IMR-90 (cell line): ENCODE measurements at regions not wholly inside any gene's neighbourhood (a gene's known extent, or its start where the extent isn't known, plus 50 kb on each side); places are given as distances from the start of the nearest gene placed in this dataset.

Experiments used
- ATAC-seq: fragments of 200-7000 bp; cut with Tn5 transposase; 2 replicates; pipeline ENCODE4 v1.9.1; 2020; ENCODE audit warnings: low read depth, mild to moderate bottlenecking, moderate library complexity
- BruUV-seq: library from RNA; stranded (reverse); fragments of 400-500 nt; replicated peaks from 2 replicates; lab custom pipeline; 2021; lab: Mats Ljungman, UMichigan
- CTCF ChIA-PET: fragments of 300-600 bp; formaldehyde crosslinking; extraction: SDS; loops from one replicate; lab custom pipeline; 2021; ENCODE audit warnings: antibody characterized with exemption; lab: Yijun Ruan, JAX
- POLR2A ChIA-PET: fragments of 300-600 bp; sonication (Branson Sonifier 250); formaldehyde crosslinking; loops from one replicate; lab custom pipeline; 2022; ENCODE audit warnings: antibody characterized with exemption; ENCODE audit not compliant: unreplicated experiment; lab: Charles Lee
- DNase-seq: peaks from one replicate; pipeline ENCODE4 v3.0.0; 2013
- H2AFZ ChIP-seq: replicated peaks from 2 replicates; pipeline ENCODE3; 2013; ENCODE audit warnings: low read length, mild to moderate bottlenecking; ENCODE audit not compliant: poor library complexity
- H2AK5ac ChIP-seq: 2 replicates; pipeline ENCODE4 v1.6.1; 2013; ENCODE audit warnings: low read depth, low read length, inconsistent platforms
- H2AK9ac ChIP-seq: replicated peaks from 2 replicates; pipeline ENCODE3; 2013; ENCODE audit warnings: mild to moderate bottlenecking, low read depth, low read length, moderate library complexity; ENCODE audit not compliant: poor library complexity
- H2BK120ac ChIP-seq: 2 replicates; pipeline ENCODE4 v1.6.1; 2013; ENCODE audit warnings: low read depth, low read length, inconsistent platforms
- H2BK15ac ChIP-seq: 3 replicates; pipeline ENCODE4 v1.6.1; 2013; ENCODE audit warnings: low read depth, low read length, inconsistent platforms
- H2BK20ac ChIP-seq: 2 replicates; pipeline ENCODE4 v1.6.1; 2013; ENCODE audit warnings: low read depth, mild to moderate bottlenecking, inconsistent platforms, low read length, moderate library complexity
- H2BK5ac ChIP-seq: 2 replicates; pipeline ENCODE4 v1.6.1; 2013; ENCODE audit warnings: mild to moderate bottlenecking, low read depth, low read length, inconsistent platforms; ENCODE audit not compliant: poor library complexity, severe bottlenecking
- H3K14ac ChIP-seq: replicated peaks from 2 replicates; pipeline ENCODE4 v1.6.1; 2013; ENCODE audit warnings: low read depth, low read length, inconsistent platforms
- H3K18ac ChIP-seq: 2 replicates; pipeline ENCODE4 v1.6.1; 2013; ENCODE audit warnings: low read depth, low read length, control low read depth
- H3K23ac ChIP-seq: 2 replicates; pipeline ENCODE4 v1.6.1; 2013; ENCODE audit warnings: low read depth, low read length, inconsistent platforms
- H3K27ac ChIP-seq: 2 replicates; pipeline ENCODE4 v1.5.1; 2013; ENCODE audit warnings: mild to moderate bottlenecking, control low read depth, low read length; ENCODE audit not compliant: insufficient read depth
- H3K27me3 ChIP-seq: 2 replicates; pipeline ENCODE4 v1.6.1; 2013; ENCODE audit warnings: low read length; ENCODE audit not compliant: control insufficient read depth, insufficient read depth
- H3K36me3 ChIP-seq: 2 replicates; pipeline ENCODE4 v1.6.1; 2013; ENCODE audit warnings: low read length, mixed read lengths; ENCODE audit not compliant: control insufficient read depth, insufficient read depth
- H3K4ac ChIP-seq: 2 replicates; pipeline ENCODE4 v1.6.1; 2013; ENCODE audit warnings: low read depth, low read length, inconsistent platforms
- H3K4me1 ChIP-seq: 2 replicates; pipeline ENCODE4 v1.6.1; 2013; ENCODE audit warnings: low read length, mixed read lengths; ENCODE audit not compliant: control insufficient read depth, insufficient read depth
- H3K4me2 ChIP-seq: 2 replicates; pipeline ENCODE4 v1.6.1; 2013; ENCODE audit warnings: low read depth, mild to moderate bottlenecking, control low read depth, low read length, moderate library complexity
- H3K4me3 ChIP-seq: 2 replicates; pipeline ENCODE4 v1.5.1; 2013; ENCODE audit warnings: low read depth, mild to moderate bottlenecking, control low read depth, low read length, moderate library complexity; ENCODE audit not compliant: insufficient read depth
- H3K56ac ChIP-seq: 2 replicates; pipeline ENCODE4 v1.6.1; 2013; ENCODE audit warnings: low read length, inconsistent platforms; ENCODE audit not compliant: insufficient read depth; ENCODE audit errors: extremely low read depth
- H3K79me1 ChIP-seq, 2 experiments: 2 replicates each; pipeline ENCODE4 v1.6.1; 2013; ENCODE audit warnings: low read length in 2 of 2, inconsistent platforms in 1 of 2, low read depth in 1 of 2
- H3K9ac ChIP-seq: 2 replicates; pipeline ENCODE4 v1.6.1; 2013; ENCODE audit warnings: low read depth, low read length, control low read depth
- H3K9me1 ChIP-seq: 2 replicates; pipeline ENCODE4 v1.6.1; 2013; ENCODE audit warnings: low read length, inconsistent platforms; ENCODE audit not compliant: insufficient read depth
- H3K9me3 ChIP-seq: 2 replicates; pipeline ENCODE4 v1.6.1; 2013; ENCODE audit warnings: low read length; ENCODE audit not compliant: control insufficient read depth, insufficient read depth
- H4K20me1 ChIP-seq: 2 replicates; pipeline ENCODE4 v1.6.1; 2013; ENCODE audit warnings: low read length, inconsistent platforms; ENCODE audit not compliant: insufficient read depth
- H4K5ac ChIP-seq: 2 replicates; pipeline ENCODE4 v1.6.1; 2013; ENCODE audit warnings: mild to moderate bottlenecking, low read depth, low read length, control low read depth
- H4K8ac ChIP-seq, 2 experiments: 2 replicates each; pipeline ENCODE4 v1.6.1; 2013; ENCODE audit warnings: low read depth in 2 of 2, low read length in 2 of 2, control low read depth in 1 of 2, inconsistent platforms in 1 of 2
- H4K91ac ChIP-seq: 2 replicates; pipeline ENCODE4 v1.6.1; 2013; ENCODE audit warnings: low read depth, low read length, inconsistent platforms; ENCODE audit not compliant: insufficient read depth
- CHD1 ChIP-seq: IDR thresholded peaks from 2 replicates; pipeline ENCODE4 v1.6.1; 2012; ENCODE audit warnings: low read depth, low read length, improper control_type of control experiment
- RAD21 ChIP-seq: IDR thresholded peaks from 2 replicates; pipeline ENCODE4 v1.6.1; 2012; ENCODE audit warnings: low read length, improper control_type of control experiment
- SMC3 ChIP-seq: fragments of 150-350 bp; IDR thresholded peaks from 2 replicates; pipeline ENCODE4 v1.6.1; 2016; ENCODE audit warnings: low read depth, mild to moderate bottlenecking, antibody characterized with exemption, low read length, moderate library complexity
- USF2 ChIP-seq: fragments of 150-350 bp; IDR thresholded peaks from 2 replicates; pipeline ENCODE4 v1.6.1; 2017; ENCODE audit warnings: mild to moderate bottlenecking, antibody characterized with exemption, low read length, low read depth
- WGBS, 2 experiments: methylation state at CpG; one replicate each; pipeline versions ENCODE4 v1.1.5 to v1.1.7; 2013; ENCODE audit warnings: missing lambda C conversion rate in 2 of 2; ENCODE audit not compliant: insufficient read length in 1 of 2; ENCODE audit errors: extremely low coverage in 2 of 2; 5-methylcytosine and 5-hydroxymethylcytosine counted together
- dilution Hi-C: fragments of 300-500 bp; cut with HindIII; formaldehyde crosslinking; loops from one replicate; pipeline ENCODE4 v1.14.3; 2018; ENCODE audit warnings: low sequenced_read_pairs; ENCODE audit not compliant: unreplicated experiment
- in situ Hi-C: fragments of 300-500 bp; cut with MboI; formaldehyde crosslinking; loops from 3 replicates; pipeline ENCODE4 v1.14.3; 2019; ENCODE audit warnings: low sequenced_read_pairs, inconsistent platforms, mixed read lengths
- intact Hi-C: fragments of 100-400 bp; cut with micrococcal nuclease; formaldehyde crosslinking; loops from 2 replicates; pipeline ENCODE4 v1.10.0; 2022

GRCh38 chr13:110045202-110045601, 258.8 kb upstream of the IRS2 start:
- no peak overlapping the region for H2AFZ ChIP-seq
- no peaks in the 10 kb centered on the region for H3K9me3 ChIP-seq
- peak overlapping the region; percentile 19; the same call in 1 of the 2 replicates for H3K4ac ChIP-seq
- peak overlapping the region; percentile 32; the same call in 1 of the 2 replicates for H4K91ac ChIP-seq
- H4K20me1 ChIP-seq: no peaks in the 10 kb centered on the region
- no peaks in the 10 kb centered on the region for H3K36me3 ChIP-seq
- no peak for TF ChIP-seq CHD1
- TF ChIP-seq RAD21: no peak
- TF ChIP-seq USF2: no peak
- TF ChIP-seq SMC3: no peak
- dilution Hi-C loops (no loop called here), intact Hi-C loops (no loop called here), in situ Hi-C loops (no loop called here)
- CTCF ChIA-PET: no interaction called here
- no peak overlapping the region for H3K23ac ChIP-seq
- no peak overlapping the region for H3K27ac ChIP-seq
- no peak overlapping the region for H4K5ac ChIP-seq
- no peak overlapping the region for H2BK15ac ChIP-seq
- BruUV-seq: no TSS peak
- DNase-seq (no peak), ATAC-seq (no peak)
- no peak overlapping the region for H3K4me2 ChIP-seq
- peaks cover 14% of the 10 kb centered on the region for H3K9me1 ChIP-seq
- no CpG with 5 or more reads among the region's 10 CpGs for WGBS, 2 experiments
- POLR2A ChIA-PET: no interaction called here
- no peaks in the 10 kb centered on the region for H3K27me3 ChIP-seq
- no peak overlapping the region for H3K14ac ChIP-seq
- H2AK5ac ChIP-seq: no peak overlapping the region
- H2BK120ac ChIP-seq: peak overlapping the region; percentile 33
- peaks cover 0 to 4% of the 10 kb centered on the region in 2 experiments; a peak in 1 of 4 replicates for H3K79me1 ChIP-seq
- H3K18ac ChIP-seq: no peak overlapping the region
- H3K4me3 ChIP-seq: no peak overlapping the region
- peak overlapping the region; percentile 18; the same call in 1 of the 2 replicates for H2BK20ac ChIP-seq
- H4K8ac ChIP-seq: no peak overlapping the region
- no peak overlapping the region for H3K9ac ChIP-seq
- no peak overlapping the region for H2BK5ac ChIP-seq
- H2AK9ac ChIP-seq: no peak overlapping the region
- H3K56ac ChIP-seq: no peak overlapping the region
- peaks cover 16% of the 10 kb centered on the region for H3K4me1 ChIP-seq
